GM19238 (cell line): ENCODE measurements at regions not wholly inside any gene's neighbourhood (a gene's known extent, or its start where the extent isn't known, plus 50 kb on each side); places are given as distances from the start of the nearest gene placed in this dataset.
"Not testable (repeated sequence)": the region's sequence is repeated elsewhere in the genome, so short reads cannot be mapped to it uniquely, and the experiment has no call there.

ENCODE experiments used
- DNase-seq: peaks from one replicate; pipeline ENCODE4 v3.0.0; 2011; ENCODE audit warnings: low spot score; ENCODE audit not compliant: insufficient read length

- no peak for DNase-seq
Measured at GRCh38 chr2:57692395-57692794, 354.2 kb upstream of the VRK2 start.

DNA sequence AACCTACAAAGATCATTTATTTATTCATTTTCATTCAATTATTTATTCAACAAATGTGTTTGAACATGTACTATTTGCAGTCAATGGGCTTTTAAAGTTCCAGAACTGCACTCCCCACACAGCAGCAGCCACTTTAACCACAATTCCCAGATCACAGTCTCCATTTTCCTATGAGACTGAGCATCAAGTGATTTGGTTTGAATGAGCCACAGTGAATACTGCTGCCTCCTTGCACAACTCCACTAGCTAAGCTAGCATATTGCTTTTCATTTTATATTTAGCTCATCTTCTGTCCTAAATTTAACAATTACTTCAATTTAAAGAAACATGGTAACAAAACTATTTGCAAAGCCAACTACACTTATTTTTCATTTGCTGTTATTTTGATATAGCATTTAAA is 353.4 kb upstream of the VRK2 start:
- DNase-seq, result no peak

DNA sequence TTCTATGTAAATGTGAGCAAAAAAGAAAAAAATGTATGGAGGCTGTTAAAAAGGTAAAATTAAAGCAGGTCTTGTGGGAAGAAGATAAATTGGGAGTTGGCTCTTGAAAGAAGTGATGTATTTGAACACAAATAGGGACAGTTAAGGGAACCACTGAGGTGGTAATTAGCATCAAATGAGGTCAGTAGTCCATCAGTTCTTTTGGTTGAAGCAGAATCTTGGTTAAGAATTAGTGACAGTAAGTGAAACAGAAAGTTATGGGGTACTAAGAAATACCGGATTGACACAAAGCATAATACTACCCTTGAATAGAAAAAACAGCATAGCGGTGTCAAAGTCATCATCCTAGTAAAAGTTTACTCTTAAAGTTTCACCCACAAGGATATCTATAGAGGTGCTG is 352.6 kb upstream of the VRK2 start:
- DNase-seq, result no peak

- DNase-seq, result no peak
Measured at GRCh38 chr2:57696016-57696415, 350.6 kb upstream of the VRK2 start.

DNA sequence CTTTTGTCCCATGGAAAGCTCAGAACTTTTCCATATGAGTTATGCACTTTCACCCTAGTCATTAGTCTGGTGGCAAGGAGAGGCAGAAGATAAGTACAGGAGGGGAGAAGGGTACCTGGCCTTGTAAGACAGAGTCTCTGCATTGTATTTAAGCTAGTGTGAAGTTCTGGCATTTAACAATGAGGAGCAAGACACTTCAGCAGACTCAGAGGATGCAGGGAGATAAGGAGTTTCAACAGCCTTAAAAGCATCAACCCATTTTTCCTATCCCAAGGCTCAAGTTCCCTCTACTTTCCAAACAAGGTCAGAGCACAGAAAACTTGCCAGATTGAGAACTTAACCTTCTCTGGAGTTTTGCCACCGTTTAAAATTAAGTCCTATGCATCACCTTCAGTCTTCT is 348.2 kb upstream of the VRK2 start:
- DNase-seq, result no peak

DNA sequence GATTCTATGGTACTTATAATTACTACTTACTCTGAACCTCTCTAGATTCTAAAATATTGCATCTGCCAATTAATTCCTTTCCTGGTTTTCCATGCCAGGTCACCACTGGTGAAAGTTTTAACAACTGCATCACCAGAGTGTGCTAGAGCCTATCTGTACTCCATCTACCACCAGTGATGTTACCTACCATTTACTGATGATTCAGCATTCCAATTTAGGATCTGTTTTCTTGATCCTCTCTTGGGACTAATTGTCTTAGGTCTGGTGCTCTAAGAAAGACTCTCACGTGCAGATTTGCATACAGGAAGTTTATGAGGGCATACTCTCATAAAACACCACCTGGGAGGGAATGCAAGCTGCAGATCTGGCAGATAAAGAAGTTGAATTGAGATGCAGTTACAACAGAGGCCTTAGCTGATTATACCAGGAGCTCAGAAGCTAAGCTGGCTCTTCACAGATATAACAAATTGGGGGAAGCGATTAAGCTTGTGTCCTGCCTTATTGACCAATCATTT is 347.6 kb upstream of the VRK2 start:
- DNase-seq, result no peak

DNA sequence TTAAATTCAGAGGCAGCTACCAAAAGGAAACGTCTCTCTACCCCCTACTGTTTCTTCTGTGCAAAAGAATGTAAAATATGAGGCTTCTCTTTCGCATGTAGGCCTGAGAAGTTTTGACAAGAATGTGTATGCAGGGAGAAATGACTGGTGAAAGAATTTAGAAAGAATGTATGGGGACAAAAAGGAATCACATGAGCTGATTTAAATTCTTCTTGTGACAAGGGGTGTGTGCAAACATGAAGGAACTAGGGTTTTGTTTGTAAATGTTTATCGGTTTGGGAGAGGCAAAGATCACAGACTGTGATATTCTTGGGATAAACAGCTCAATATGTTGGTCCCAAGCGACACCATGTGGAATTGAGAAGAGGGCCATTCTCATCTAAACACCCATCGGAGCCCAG is 345.2 kb upstream of the VRK2 start:
- no peak for DNase-seq

DNA sequence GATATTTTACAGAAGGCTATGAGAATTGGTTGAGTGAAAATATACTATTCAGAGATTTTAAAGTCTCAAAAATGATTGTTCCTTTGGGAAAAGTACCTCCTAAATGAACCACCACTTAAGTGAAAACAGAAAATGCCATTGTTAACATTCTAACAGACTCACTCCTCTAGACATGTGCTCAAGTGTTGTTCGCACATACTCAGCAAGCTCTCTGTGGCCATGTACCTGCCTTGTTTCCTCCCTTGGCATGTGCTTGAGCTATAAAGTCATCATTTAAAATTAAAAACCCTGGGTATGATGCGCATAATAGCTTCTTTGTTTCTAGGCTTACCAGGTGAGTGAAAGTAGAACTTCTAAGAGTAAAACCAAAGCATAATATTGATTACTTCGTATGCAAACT is 343.2 kb upstream of the VRK2 start:
- no peak for DNase-seq

DNA sequence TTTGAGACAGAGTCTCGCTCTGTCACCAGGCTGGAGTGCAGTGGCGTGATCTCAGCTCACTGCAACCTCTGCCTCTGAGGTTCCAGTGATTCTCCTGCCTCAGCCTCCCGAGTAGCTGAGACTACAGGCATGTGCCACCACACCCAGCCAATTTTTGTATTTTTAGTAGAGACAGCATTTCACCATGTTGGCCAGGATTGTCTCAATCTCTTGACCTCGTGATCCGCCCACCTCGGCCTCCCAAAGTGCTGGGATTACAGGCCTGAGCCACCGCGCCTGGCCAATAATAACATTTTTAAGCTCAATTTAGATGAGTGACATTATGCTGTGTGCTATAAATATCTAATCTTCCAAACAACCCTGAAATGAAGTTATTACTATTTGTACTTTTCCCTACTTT is 338.8 kb upstream of the VRK2 start:
- DNase-seq, result not testable (repeated sequence)

- DNase-seq, result no peak
Measured at GRCh38 chr2:57711991-57712390, 334.6 kb upstream of the VRK2 start.

DNA sequence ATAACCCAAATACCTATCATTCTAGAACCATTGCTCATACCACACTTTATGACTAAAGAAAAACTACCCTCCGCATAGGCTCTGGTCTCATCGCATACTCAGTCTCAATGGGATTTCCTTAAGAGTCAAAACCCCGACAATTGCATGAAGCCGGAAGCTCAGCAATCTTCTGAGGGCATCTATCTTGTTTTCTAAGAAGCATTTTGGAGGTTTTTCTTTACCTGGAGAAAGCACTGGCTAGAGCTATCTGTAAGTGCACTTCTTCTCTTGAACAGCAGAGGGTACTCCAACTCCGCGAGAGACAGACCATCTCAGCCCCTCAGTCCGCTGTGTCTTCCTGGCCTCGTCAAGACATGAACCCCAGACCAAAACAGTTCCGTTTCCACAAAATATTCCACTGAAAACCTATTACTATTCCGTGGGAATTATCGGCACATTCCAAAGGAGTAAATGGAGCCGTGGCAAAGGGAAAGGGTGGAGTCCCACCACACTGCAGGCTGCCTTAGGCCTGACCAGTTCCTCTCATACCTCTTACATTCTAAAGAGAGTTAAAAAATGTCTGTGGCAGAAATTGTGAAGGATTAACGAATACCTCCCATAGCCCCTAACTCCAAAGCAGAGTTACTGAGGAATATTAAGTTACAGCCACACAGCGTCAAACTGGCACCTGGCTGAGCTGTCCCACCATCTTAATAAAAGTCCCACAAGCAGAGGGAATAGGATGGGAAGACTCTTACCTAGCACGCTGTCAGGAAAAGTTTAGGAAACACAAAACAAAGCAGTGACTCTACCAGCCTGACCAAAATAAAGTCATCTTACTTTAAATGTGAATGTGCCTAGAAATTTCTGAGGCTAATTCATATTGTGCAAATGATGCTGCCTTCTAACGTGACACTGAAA is 325.6 kb upstream of the VRK2 start:
- peak; percentile 16 for DNase-seq

GRCh38 chr2:57725337-57725947 is 321.2 kb upstream of the VRK2 start:
- no peak for DNase-seq

DNA sequence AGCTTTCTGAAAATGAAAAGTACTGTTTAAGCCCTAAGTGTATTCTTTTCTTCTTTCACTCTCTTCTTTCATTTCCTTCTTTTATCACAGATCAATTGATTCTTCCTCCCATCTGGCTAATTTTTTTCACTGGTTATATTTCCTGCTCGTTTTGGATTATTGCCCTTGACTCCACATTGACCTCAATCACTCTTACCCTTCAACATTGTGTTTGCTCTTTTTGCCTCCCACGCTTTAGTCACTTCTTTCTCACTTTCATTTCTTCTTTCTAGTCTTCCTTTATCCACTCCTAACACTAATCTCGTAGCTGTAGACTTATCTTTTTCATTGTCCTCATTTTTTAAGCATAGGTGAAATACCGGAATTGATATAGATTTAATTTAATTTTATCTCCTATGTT is 320.3 kb upstream of the VRK2 start:
- DNase-seq, result no peak

DNA sequence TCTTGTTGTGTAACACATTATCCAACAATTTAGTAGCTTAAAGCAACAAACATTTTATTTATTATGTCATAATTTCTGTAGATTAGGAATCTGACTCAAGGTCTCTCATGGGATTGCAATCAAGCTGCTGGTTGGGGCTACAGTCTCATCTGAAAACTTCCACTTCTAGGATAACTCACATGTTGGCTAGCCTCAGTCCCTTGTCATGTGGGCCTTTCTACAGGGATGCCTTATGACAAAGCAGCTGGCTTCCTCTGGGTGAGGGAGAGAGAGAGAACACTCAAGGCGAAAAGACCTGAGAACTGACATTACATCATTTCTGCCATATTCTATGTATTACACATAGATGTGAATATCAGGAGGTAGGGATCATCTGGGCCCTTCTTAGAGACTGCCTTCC is 317.9 kb upstream of the VRK2 start:
- no peak for DNase-seq

DNA sequence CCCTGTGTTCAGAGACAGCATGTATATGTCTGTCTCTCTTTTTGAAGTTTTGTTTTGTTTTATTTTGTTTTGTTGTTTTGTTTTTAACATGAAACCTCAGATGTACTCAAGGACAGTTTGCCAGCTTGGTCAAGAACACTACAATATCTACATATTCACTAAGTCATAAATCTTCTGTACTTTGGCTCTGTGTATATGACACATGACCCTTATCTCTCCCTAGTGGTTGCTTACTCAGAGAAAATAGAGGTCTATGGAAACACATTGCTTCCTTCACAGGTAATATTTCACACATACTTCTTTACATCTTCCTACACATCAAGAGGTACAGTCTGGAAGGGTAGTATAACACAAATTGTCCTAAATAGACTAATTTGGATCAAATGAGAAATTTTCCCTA is 312.6 kb upstream of the VRK2 start:
- no peak for DNase-seq

DNA sequence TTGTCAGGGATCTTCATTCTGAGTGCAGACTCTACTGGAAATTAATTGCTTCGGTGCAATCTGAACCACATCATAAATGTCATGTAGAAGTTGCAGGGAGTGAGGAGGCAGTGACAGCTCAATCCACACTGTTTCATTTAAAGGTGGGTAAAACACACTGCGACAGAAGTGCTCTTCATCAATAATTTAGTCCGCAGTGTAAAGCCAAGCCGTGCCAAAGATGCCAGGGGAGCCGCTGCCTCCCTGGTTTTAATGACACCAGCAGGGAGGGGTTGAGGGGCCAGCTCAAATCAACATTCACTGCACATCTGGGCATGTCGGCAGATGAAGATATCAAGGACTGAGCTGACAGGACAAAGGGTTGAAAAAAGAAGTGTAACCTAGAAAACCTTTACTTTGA is 305.7 kb upstream of the VRK2 start:
- DNase-seq, result no peak

GRCh38 chr2:57753636-57754035 is 293.0 kb upstream of the VRK2 start:
- DNase-seq, result no peak

- DNase-seq, result no peak
Measured at GRCh38 chr2:57758686-57759085, 287.9 kb upstream of the VRK2 start.

- no peak for DNase-seq
Measured at GRCh38 chr2:57759131-57759530, 287.5 kb upstream of the VRK2 start.

DNA sequence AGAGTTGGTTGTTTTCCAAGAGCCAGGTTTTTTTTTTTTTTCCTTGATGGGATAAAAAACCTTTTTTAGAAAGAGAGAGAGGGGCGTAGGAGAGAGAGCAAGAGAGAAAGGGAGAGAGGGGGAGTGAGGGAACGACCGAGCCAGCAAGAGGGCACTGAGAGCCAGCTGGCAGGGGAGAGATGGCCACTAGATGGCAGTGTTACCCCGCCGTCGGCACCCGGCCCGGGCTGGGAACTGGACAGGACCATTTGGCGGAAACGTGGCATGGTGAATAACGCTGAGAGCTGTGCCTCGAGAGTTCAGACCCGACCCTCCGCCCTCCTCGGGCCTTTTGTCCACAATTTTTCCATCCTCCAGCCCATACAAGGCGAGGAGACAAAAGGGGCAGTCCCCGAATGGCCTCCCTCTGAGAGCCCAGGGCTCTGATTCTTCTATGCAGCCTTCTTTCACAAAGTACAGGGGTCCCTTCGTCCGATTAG is 286.7 kb upstream of the VRK2 start:
- DNase-seq, result peak; percentile 44

GRCh38 chr2:57760381-57760801 is 286.2 kb upstream of the VRK2 start:
- peak; percentile 18 for DNase-seq

DNA sequence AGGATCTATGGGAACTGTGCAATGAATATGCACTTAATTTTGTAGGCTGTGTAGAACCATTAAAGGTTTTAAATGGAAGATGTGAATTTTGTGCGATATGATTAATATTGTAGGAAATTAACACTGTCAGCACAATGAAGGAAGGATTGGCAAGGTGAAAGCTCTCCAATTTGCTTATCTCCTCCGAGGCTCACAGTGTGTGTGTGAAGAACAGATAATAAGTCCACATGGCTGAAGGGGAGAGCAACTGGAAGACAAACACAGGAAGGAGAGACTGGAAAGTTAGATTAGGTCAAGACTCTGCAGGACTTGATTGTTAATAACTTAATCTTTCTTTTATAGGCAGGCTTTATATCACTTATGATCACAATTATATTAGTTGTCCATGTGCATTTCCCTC is 269.7 kb upstream of the VRK2 start:
- DNase-seq, result no peak

GRCh38 chr2:57782587-57782986 is 264.0 kb upstream of the VRK2 start:
- no peak for DNase-seq
